ENCODE measurements at regions not wholly inside any gene's neighbourhood (a gene's known extent, or its start where the extent isn't known, plus 50 kb on each side); places are given as distances from the start of the nearest gene placed in this dataset.
A peak's percentile ranks its signal among the peaks of the same experiment; 100 is the strongest.
"Not testable (repeated sequence)": the region's sequence is repeated elsewhere in the genome, so short reads cannot be mapped to it uniquely, and the experiment has no call there.

GRCh38 chr2:88920399-88920798, 228.9 kb downstream of the RPIA start:
- not testable (repeated sequence) for DNase-seq (ENCODE audit: low spot score)

GRCh38 chr2:88924533-88924932, 233.1 kb downstream of the RPIA start:
- no peak for DNase-seq (ENCODE audit: low spot score)

GRCh38 chr2:88925770-88926462, 234.4 kb downstream of the RPIA start:
- DNase-seq (ENCODE audit: low spot score), result no peak

GRCh38 chr2:88927128-88927527, 235.7 kb downstream of the RPIA start:
- no peak for DNase-seq (ENCODE audit: low spot score)

- DNase-seq (ENCODE audit: low spot score), result no peak
These were observed 239.2 kb downstream of the RPIA start for GRCh38 chr2:88930659-88931058.

GRCh38 chr2:88932686-88933085, 241.2 kb downstream of the RPIA start:
- no peak for DNase-seq (ENCODE audit: low spot score)

- DNase-seq (ENCODE audit: low spot score), result no peak
These were observed 241.6 kb downstream of the RPIA start for GRCh38 chr2:88933091-88933490.

GRCh38 chr2:88933980-88934379, 242.5 kb downstream of the RPIA start:
- peak; percentile 54 for DNase-seq (ENCODE audit: low spot score)

- DNase-seq (ENCODE audit: low spot score), result peak; percentile 43
These were observed 249.7 kb downstream of the RPIA start for GRCh38 chr2:88941178-88941577.

GRCh38 chr2:88942798-88943197, 251.3 kb downstream of the RPIA start:
- DNase-seq (ENCODE audit: low spot score), result no peak

GRCh38 chr2:88949336-88949735, 257.9 kb downstream of the RPIA start:
- no peak for DNase-seq (ENCODE audit: low spot score)

- peak; percentile 37 for DNase-seq (ENCODE audit: low spot score)
These were observed 258.5 kb downstream of the RPIA start for GRCh38 chr2:88950010-88950409.

- no peak for DNase-seq (ENCODE audit: low spot score)
These were observed 264.1 kb downstream of the RPIA start for GRCh38 chr2:88955607-88956006.

GRCh38 chr2:88959480-88960204, 268.2 kb downstream of the RPIA start:
- DNase-seq (ENCODE audit: low spot score), result peak; percentile 28

- DNase-seq (ENCODE audit: low spot score), result not testable (repeated sequence)
These were observed 269.9 kb downstream of the RPIA start for GRCh38 chr2:88961323-88961722.

- peak; percentile 53 for DNase-seq (ENCODE audit: low spot score)
These were observed 276.4 kb downstream of the RPIA start for GRCh38 chr2:88967844-88968243.

- DNase-seq (ENCODE audit: low spot score), result not testable (repeated sequence)
These were observed 286.5 kb downstream of the RPIA start for GRCh38 chr2:88978011-88978410.

- not testable (repeated sequence) for DNase-seq (ENCODE audit: low spot score)
These were observed 287.0 kb downstream of the RPIA start for GRCh38 chr2:88978446-88978845.

GRCh38 chr2:88984079-88984478, 292.6 kb downstream of the RPIA start:
- not testable (repeated sequence) for DNase-seq (ENCODE audit: low spot score)

GRCh38 chr2:88986721-88987330, 295.4 kb downstream of the RPIA start:
- peak; percentile 45 for DNase-seq (ENCODE audit: low spot score)

- not testable (repeated sequence) for DNase-seq (ENCODE audit: low spot score)
These were observed 297.1 kb downstream of the RPIA start for GRCh38 chr2:88988617-88989016.

- DNase-seq (ENCODE audit: low spot score), result not testable (repeated sequence)
These were observed 301.3 kb downstream of the RPIA start for GRCh38 chr2:88992819-88993218.

- not testable (repeated sequence) for DNase-seq (ENCODE audit: low spot score)
These were observed 303.4 kb downstream of the RPIA start for GRCh38 chr2:88994856-88995255.
